HG02588 (cell line): ENCODE measurements at regions not wholly inside any gene's neighbourhood (a gene's known extent, or its start where the extent isn't known, plus 50 kb on each side); places are given as distances from the start of the nearest gene placed in this dataset.

Experiments used
- ATAC-seq: cut with Tn5 transposase; IDR thresholded peaks from one replicate; pipeline ENCODE4 v1.9.1; 2021; ENCODE audit warnings: mild to moderate bottlenecking, moderate library complexity; ENCODE audit not compliant: unreplicated experiment

- ATAC-seq = no peak
These were observed 190.8 kb downstream of the ATP23 start for GRCh38 chr12:58131986-58132755.

GRCh38 chr12:58138424-58138823, 197.1 kb downstream of the ATP23 start:
- ATAC-seq = no peak

GRCh38 chr12:58139894-58140293, 198.5 kb downstream of the ATP23 start:
- no peak for ATAC-seq

- ATAC-seq = no peak
These were observed 199.0 kb downstream of the ATP23 start for GRCh38 chr12:58140395-58140794.

GRCh38 chr12:58142991-58143390, 201.6 kb downstream of the ATP23 start:
- ATAC-seq = no peak

GRCh38 chr12:58143498-58143995, 202.2 kb downstream of the ATP23 start:
- ATAC-seq = no peak

GRCh38 chr12:58148405-58148804, 207.0 kb downstream of the ATP23 start:
- no peak for ATAC-seq

- no peak for ATAC-seq
These were observed 207.6 kb downstream of the ATP23 start for GRCh38 chr12:58148976-58149375.

GRCh38 chr12:58154359-58154758, 213.0 kb downstream of the ATP23 start:
- no peak for ATAC-seq

GRCh38 chr12:58156697-58157096, 215.3 kb downstream of the ATP23 start:
- ATAC-seq = no peak

GRCh38 chr12:58159941-58160340, 218.6 kb downstream of the ATP23 start:
- ATAC-seq = no peak

- no peak for ATAC-seq
These were observed 220.4 kb downstream of the ATP23 start for GRCh38 chr12:58161773-58162172.

- no peak for ATAC-seq
These were observed 221.7 kb downstream of the ATP23 start for GRCh38 chr12:58163021-58163420.

GRCh38 chr12:58166643-58167042, 225.3 kb downstream of the ATP23 start:
- ATAC-seq = no peak

- no peak for ATAC-seq
These were observed 226.3 kb downstream of the ATP23 start for GRCh38 chr12:58167622-58168021.

- ATAC-seq = no peak
These were observed 228.5 kb downstream of the ATP23 start for GRCh38 chr12:58169826-58170225.

- no peak for ATAC-seq
These were observed 230.5 kb downstream of the ATP23 start for GRCh38 chr12:58171914-58172313.

- ATAC-seq = no peak
These were observed 231.2 kb downstream of the ATP23 start for GRCh38 chr12:58172433-58173073.

GRCh38 chr12:58174316-58174715, 232.9 kb downstream of the ATP23 start:
- ATAC-seq = no peak

GRCh38 chr12:58176296-58176869, 235.0 kb downstream of the ATP23 start:
- ATAC-seq = no peak

GRCh38 chr12:58177366-58177765, 236.0 kb downstream of the ATP23 start:
- no peak for ATAC-seq

- no peak for ATAC-seq
These were observed 242.8 kb downstream of the ATP23 start for GRCh38 chr12:58184212-58184611.
